K562 (cell line): ENCODE measurements at regions not wholly inside any gene's neighbourhood (a gene's known extent, or its start where the extent isn't known, plus 50 kb on each side); places are given as distances from the start of the nearest gene placed in this dataset.

ENCODE experiments used
- ATAC-seq: fragments of 200-7000 bp; cut with Tn5 transposase; 3 replicates; pipeline ENCODE4 v1.9.1; 2020; ENCODE audit warnings: moderate library complexity
- BruUV-seq: library from RNA; stranded (reverse); fragments of 400-500 nt; replicated peaks from 2 replicates; lab custom pipeline; 2021; lab: Mats Ljungman, UMichigan
- CTCF ChIA-PET: fragments of 300-600 bp; formaldehyde crosslinking; extraction: SDS; loops from one replicate; lab custom pipeline; 2021; ENCODE audit warnings: low intra/inter-chr PET ratio; lab: Yijun Ruan, JAX
- POLR2A ChIA-PET: fragments of 300-600, 350-650 bp; sonication (Branson Sonifier 250); formaldehyde crosslinking; extraction: SDS; loops from one replicate; lab custom pipeline; 2021; ENCODE audit warnings: antibody characterized with exemption, inconsistent platforms; lab: Yijun Ruan, JAX
- DNase-seq, 4 experiments: peaks; one replicate each; pipeline versions ENCODE4 v3.0.0 to v3.0.0-alpha.2; 2011 to 2018; ENCODE audit warnings: low spot score in 3 of 4, mixed read lengths in 3 of 4; ENCODE audit errors: extremely low read depth in 1 of 4
- FAIRE-seq: peaks from 2 replicates; lab custom pipeline; 2011; peaks lifted over from hg19 to GRCh38; lab: Jason Lieb, UNC
- H2AFZ ChIP-seq: 2 replicates; pipeline ENCODE4 v1.6.0; 2011; ENCODE audit warnings: low read depth, low read length, control low read depth, inconsistent platforms
- H3K27ac ChIP-seq: fragments of 200-600 bp; 3 replicates; pipeline ENCODE4 v1.8.0; 2011; ENCODE audit warnings: low read depth, mild to moderate bottlenecking, control low read depth, inconsistent platforms, low read length, moderate library complexity, mixed read lengths; ENCODE audit errors: extremely low read depth
- H3K27me3 ChIP-seq, 2 experiments: fragments of 300-600 bp in 1 of 2; 2 replicates in 1 of 2; 3 replicates in 1 of 2; pipeline versions ENCODE4 v1.6.0 to v1.8.0; 2011; ENCODE audit warnings: inconsistent platforms in 2 of 2, low read length in 2 of 2, mild to moderate bottlenecking in 1 of 2, mixed read lengths in 1 of 2, moderate library complexity in 1 of 2; ENCODE audit not compliant: control insufficient read depth in 2 of 2, insufficient read depth in 2 of 2
- H3K36me3 ChIP-seq: fragments of 300-600 bp; 3 replicates; pipeline ENCODE4 v1.8.0; 2011; ENCODE audit warnings: mild to moderate bottlenecking, low read length, inconsistent platforms; ENCODE audit not compliant: control insufficient read depth, insufficient read depth
- H3K4me1 ChIP-seq, 2 experiments: fragments of 200-600 bp in 1 of 2; replicated peaks in 1 of 2; 2 replicates in 1 of 2; 3 replicates in 1 of 2; pipeline versions ENCODE4 v1.5.1 to v1.8.0; 2011; ENCODE audit warnings: inconsistent platforms in 2 of 2, low read length in 2 of 2, mild to moderate bottlenecking in 1 of 2, mixed read lengths in 1 of 2, moderate library complexity in 1 of 2; ENCODE audit not compliant: control insufficient read depth in 2 of 2, insufficient read depth in 2 of 2
- H3K4me2 ChIP-seq: 2 replicates; pipeline ENCODE4 v1.6.1; 2011; ENCODE audit warnings: low read length, control low read depth, inconsistent platforms, mixed read lengths; ENCODE audit not compliant: insufficient read depth
- H3K4me3 ChIP-seq: fragments of 200-600 bp; sonication (generic), shearing (Covaris generic); 2 replicates; pipeline ENCODE4 v1.5.1; 2016; ENCODE audit warnings: control low read depth, inconsistent platforms
- H3K79me2 ChIP-seq: fragments of 200-600 bp; 3 replicates; pipeline ENCODE4 v1.8.0; 2011; ENCODE audit warnings: low read length, inconsistent platforms; ENCODE audit not compliant: control insufficient read depth, insufficient read depth
- H3K9ac ChIP-seq, 2 experiments: 2 replicates each; pipeline versions ENCODE4 v1.6.0 to v1.6.1; 2011; ENCODE audit warnings: low read depth in 2 of 2, low read length in 2 of 2, control low read depth in 1 of 2, inconsistent platforms in 1 of 2, mild to moderate bottlenecking in 1 of 2, mixed read lengths in 1 of 2; ENCODE audit not compliant: insufficient read depth in 1 of 2
- H3K9me1 ChIP-seq: one replicate; pipeline ENCODE4 v1.6.0; 2011; ENCODE audit warnings: inconsistent platforms, mild to moderate bottlenecking, low read length, moderate library complexity; ENCODE audit not compliant: control insufficient read depth, insufficient read depth
- H3K9me3 ChIP-seq: replicated peaks from 2 replicates; pipeline ENCODE4 v1.5.1; 2011; ENCODE audit warnings: low read depth, low read length, inconsistent platforms; ENCODE audit not compliant: control insufficient read depth, insufficient read depth
- H4K20me1 ChIP-seq: replicated peaks from 2 replicates; pipeline ENCODE4 v1.6.1; 2011; ENCODE audit warnings: low read length, inconsistent platforms, mixed read lengths; ENCODE audit not compliant: control insufficient read depth, insufficient read depth
- ATF4 ChIP-seq: fragments of 450-650 bp; formaldehyde crosslinking; IDR thresholded peaks from 2 replicates; pipeline ENCODE4 v1.4.0; 2022; ENCODE audit warnings: mild to moderate bottlenecking, moderate library complexity
- DDX20 ChIP-seq: fragments of 450-650 bp; IDR thresholded peaks from 2 replicates; pipeline ENCODE4 v1.6.1; 2016; ENCODE audit warnings: missing genetic modification characterization, low read depth, mild to moderate bottlenecking, missing compliant biosample characterization, moderate library complexity
- EZH2 ChIP-seq: IDR thresholded peaks from 2 replicates; pipeline ENCODE4 v1.6.1; 2012; ENCODE audit warnings: low read depth, mild to moderate bottlenecking, inconsistent platforms, low read length, borderline replicate concordance
- FOSL1 ChIP-seq: fragments of 200-800 bp; sonication (Bioruptor generic); conservative IDR thresholded peaks from 2 replicates; pipeline ENCODE4 v1.6.1; 2016; ENCODE audit warnings: missing genetic modification characterization, missing compliant biosample characterization
- KLF6 ChIP-seq: fragments of 250-450 bp; sonication (Bioruptor Pico); IDR thresholded peaks from 2 replicates; pipeline ENCODE4 v1.4.0; 2020; ENCODE audit warnings: mild to moderate bottlenecking, moderate library complexity, borderline replicate concordance
- POLR3G ChIP-seq: IDR thresholded peaks from 2 replicates; pipeline ENCODE4 v1.6.1; 2011; ENCODE audit not compliant: insufficient read length, insufficient replicate concordance; ENCODE audit errors: extremely low read depth
- RAD21 ChIP-seq, 2 experiments: fragments of 250-450 bp in 1 of 2; fragments of 450-650 bp in 1 of 2; sonication (Bioruptor Pico) in 1 of 2; formaldehyde crosslinking in 1 of 2; IDR thresholded peaks in 1 of 2; conservative IDR thresholded peaks in 1 of 2; 2 replicates each; pipeline versions ENCODE4 v1.4.0 to v1.8.0; 2020 to 2022; ENCODE audit warnings: mild to moderate bottlenecking in 2 of 2, moderate library complexity in 1 of 2
- RBM14 ChIP-seq: fragments of 200-400 bp; formaldehyde crosslinking; IDR thresholded peaks from 2 replicates; pipeline ENCODE4 v1.6.1; 2018; ENCODE audit warnings: low read depth, mild to moderate bottlenecking, low read length, moderate library complexity, borderline replicate concordance; ENCODE audit not compliant: insufficient read depth
- SMAD2 ChIP-seq: fragments of 150-350 bp; IDR thresholded peaks from 2 replicates; pipeline ENCODE4 v1.6.1; 2014; ENCODE audit warnings: low read depth, mild to moderate bottlenecking, low read length
- TBL1XR1 ChIP-seq, 2 experiments: IDR thresholded peaks; 2 replicates each; pipeline ENCODE4 v1.6.1; 2012; ENCODE audit warnings: improper control_type of control experiment in 2 of 2, low read length in 2 of 2, mild to moderate bottlenecking in 1 of 2
- TOE1 ChIP-seq, 2 experiments: fragments of 450-650 bp in 1 of 2; sonication (generic) in 1 of 2; formaldehyde crosslinking in 1 of 2; IDR thresholded peaks; 2 replicates each; pipeline versions ENCODE4 v1.7.1 to v1.8.0; 2016 to 2022; ENCODE audit warnings: borderline replicate concordance in 2 of 2, mild to moderate bottlenecking in 2 of 2, antibody characterized with exemption in 1 of 2, inconsistent platforms in 1 of 2, low read depth in 1 of 2, missing genetic modification reagents in 1 of 2, moderate library complexity in 1 of 2
- ZNF134 ChIP-seq: fragments of 250-450 bp; sonication (Bioruptor Pico); conservative IDR thresholded peaks from 2 replicates; pipeline ENCODE4 v1.4.0; 2020
- ZNF551 ChIP-seq: fragments of 250-450 bp; sonication (Bioruptor Pico); IDR thresholded peaks from 2 replicates; pipeline ENCODE4 v1.5.0; 2021; ENCODE audit warnings: mild to moderate bottlenecking, moderate library complexity
- ZNF592 ChIP-seq: fragments of 450-650 bp; IDR thresholded peaks from 2 replicates; pipeline ENCODE4 v1.6.1; 2017; ENCODE audit warnings: antibody characterized with exemption, mild to moderate bottlenecking
- in situ Hi-C: fragments of 300-500 bp; cut with MboI; formaldehyde crosslinking; loops from 4 replicates; pipeline ENCODE4 v1.15.0; 2018; ENCODE audit warnings: inconsistent platforms, mixed read lengths
- intact Hi-C: fragments of 100-400 bp; cut with micrococcal nuclease; formaldehyde crosslinking; loops from 2 replicates; pipeline ENCODE4 v1.14.2; 2022
- TF ChIP-seq, protein P1 (sequence below), 3 experiments: fragments of 200-800 bp in 1 of 3; sonication (Bioruptor generic) in 1 of 3; sonication (generic) in 1 of 3; formaldehyde crosslinking in 1 of 3; IDR thresholded peaks; 2 replicates each; pipeline versions ENCODE4 v1.6.1 to v1.8.0; 2016 to 2022; ENCODE audit warnings: mild to moderate bottlenecking in 2 of 3, missing compliant biosample characterization in 2 of 3, missing genetic modification characterization in 2 of 3, missing genetic modification reagents in 1 of 3

DNA sequence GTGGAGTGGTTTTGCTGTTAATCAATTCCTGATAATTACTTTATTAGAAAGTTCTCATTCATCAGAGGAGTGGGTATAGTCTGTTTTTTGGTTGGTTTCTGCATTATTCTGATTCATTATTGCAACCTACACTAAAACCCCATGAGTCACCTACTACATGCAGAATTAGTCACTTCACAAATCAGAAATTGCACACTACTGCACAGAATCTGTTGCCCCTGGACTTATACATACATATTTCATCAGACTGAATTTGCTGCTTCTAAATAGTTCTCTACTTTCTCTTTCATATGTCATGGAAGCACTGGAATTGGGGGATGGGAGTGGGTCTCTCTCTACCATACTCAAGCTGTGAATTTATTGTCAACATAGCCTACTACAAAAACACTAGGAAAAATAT, 585.1 kb downstream of the DNAH5 start (continued):
- no peak for TF ChIP-seq FOSL1 (tag)
- no peak for TF ChIP-seq EZH2

- H3K27ac ChIP-seq, result no peak overlapping the region
- no peaks in the 10 kb centered on the region for H3K79me2 ChIP-seq
- H3K9me1 ChIP-seq, result no peaks in the 10 kb centered on the region
- intact Hi-C loops (no loop called here), in situ Hi-C loops (no loop called here)
- H4K20me1 ChIP-seq, result no peaks in the 10 kb centered on the region
- no peaks in the 10 kb centered on the region for H3K27me3 ChIP-seq
- ATAC-seq (no peak), DNase-seq (no peak), FAIRE-seq (no peak)
- H3K9ac ChIP-seq, result no peak overlapping the region
- no peak overlapping the region for H2AFZ ChIP-seq
- ChIA-PET POLR2A (no interaction called here), CTCF (no interaction called here)
- H3K4me3 ChIP-seq, result no peak overlapping the region
- no peak overlapping the region for H3K4me2 ChIP-seq
- no peaks in the 10 kb centered on the region for H3K36me3 ChIP-seq
- no TSS peak for BruUV-seq
- no peaks in the 10 kb centered on the region for H3K9me3 ChIP-seq
- no peaks in the 10 kb centered on the region for H3K4me1 ChIP-seq
- TF ChIP-seq RAD21 (CRISPR knock-in tag; conservative IDR thresholded peaks at IDR 0.05 in 1 of 2, IDR thresholded peaks at IDR 0.05 in 1 of 2), result no peak
- TF ChIP-seq TOE1 (IDR thresholded peaks at IDR 0.05; ENCODE audit: borderline replicate concordance), result no peak
- TF ChIP-seq TOE1 (CRISPR knock-in tag; IDR thresholded peaks at IDR 0.05; ENCODE audit: borderline replicate concordance, low read depth), result no peak
- no peak for TF ChIP-seq ZNF551 (CRISPR knock-in tag)
- TF ChIP-seq TBL1XR1 (IDR thresholded peaks at IDR 0.05; ENCODE audit: low read length in 2 of 2), result no peak
- TF ChIP-seq ATF4 (CRISPR knock-in tag), result no peak
- TF ChIP-seq DDX20 (tag), result no peak
- TF ChIP-seq ZNF592, result no peak
- TF ChIP-seq ZNF134, result no peak
- TF ChIP-seq, protein P1, sequence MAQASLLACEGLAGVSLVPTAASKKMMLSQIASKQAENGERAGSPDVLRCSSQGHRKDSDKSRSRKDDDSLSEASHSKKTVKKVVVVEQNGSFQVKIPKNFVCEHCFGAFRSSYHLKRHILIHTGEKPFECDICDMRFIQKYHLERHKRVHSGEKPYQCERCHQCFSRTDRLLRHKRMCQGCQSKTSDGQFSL (CRISPR knock-in tag; IDR thresholded peaks at IDR 0.05), result no peak
- TF ChIP-seq, protein P1 (tag; IDR thresholded peaks at IDR 0.05), result no peak
- no peak for TF ChIP-seq RBM14
- no peak for TF ChIP-seq SMAD2
- TF ChIP-seq POLR3G, result no peak
- no peak for TF ChIP-seq KLF6 (CRISPR knock-in tag)
Observed at GRCh38 chr5:13358342-13358741, 586.1 kb downstream of the DNAH5 start.
